ENCODE measurements at regions not wholly inside any gene's neighbourhood (a gene's known extent, or its start where the extent isn't known, plus 50 kb on each side); places are given as distances from the start of the nearest gene placed in this dataset.

GRCh38 chr6:141484711-141485110 lies 648.0 kb upstream of the GJE1 start:
- TF ChIP-seq CTCF (IDR thresholded peaks at IDR 0.05) (no peak), EZH2 (IDR thresholded peaks at IDR 0.05) (no peak)
